Thyroid gland (tissue), 4 donors: ENCODE measurements at regions not wholly inside any gene's neighbourhood (a gene's known extent, or its start where the extent isn't known, plus 50 kb on each side); places are given as distances from the start of the nearest gene placed in this dataset.

ENCODE experiments used
- DNase-seq, 2 donors: peaks; one replicate each; pipeline ENCODE4 v3.0.0-alpha.2; 2019
- H3K27ac ChIP-seq, 3 donors: fragments of 200-600 bp; sonication (generic); 1 replicate in 2 of 3; 2 replicates in 1 of 3; pipeline ENCODE4 v1.5.1; 2016 to 2019; ENCODE audit warnings: mild to moderate bottlenecking in 1 of 3, moderate library complexity in 1 of 3
- H3K27me3 ChIP-seq: fragments of 200-600 bp; sonication (generic); one replicate; pipeline ENCODE4 v1.5.1; 2019
- H3K36me3 ChIP-seq, 2 donors: fragments of 200-600 bp; sonication (generic); one replicate each; pipeline ENCODE4 v1.5.1; 2016 to 2019
- H3K4me1 ChIP-seq, 2 donors: fragments of 200-600 bp; sonication (generic); one replicate each; pipeline ENCODE4 v1.5.1; 2017 to 2019
- H3K4me3 ChIP-seq, 3 donors: fragments of 200-600 bp; sonication (generic); replicated peaks in 1 of 3; 1 replicate in 2 of 3; 2 replicates in 1 of 3; pipeline ENCODE4 v1.5.1; 2016; ENCODE audit warnings: mild to moderate bottlenecking in 1 of 3
- H3K9me3 ChIP-seq: fragments of 200-600 bp; sonication (generic); one replicate; pipeline ENCODE4 v1.5.1; 2017
- POLR2A ChIP-seq, 2 donors: fragments of 450-650 bp; IDR thresholded peaks; one replicate each; pipeline ENCODE4 v1.6.1; 2017; ENCODE audit warnings: antibody characterized with exemption in 2 of 2, mild to moderate bottlenecking in 2 of 2, moderate library complexity in 1 of 2
- WGBS, 2 donors: methylation state at CpG; one replicate each; pipeline ENCODE4 v1.1.5; 2017; 5-methylcytosine and 5-hydroxymethylcytosine counted together
- intact Hi-C: fragments of 100-400 bp; cut with DNase I; formaldehyde crosslinking; loops from one replicate; pipeline ENCODE4 v1.15.1; 2023
- TF ChIP-seq, protein P1 (sequence below), 6 experiments: fragments of 200-600 bp in 3 of 6; fragments of 450-650 bp in 3 of 6; sonication (generic) in 3 of 6; IDR thresholded peaks; one replicate each; pipeline ENCODE4 v1.5.1; 2016 to 2019; ENCODE audit warnings: antibody characterized with exemption in 6 of 6, mild to moderate bottlenecking in 2 of 6, inconsistent platforms in 1 of 6, moderate library complexity in 1 of 6

DNA sequence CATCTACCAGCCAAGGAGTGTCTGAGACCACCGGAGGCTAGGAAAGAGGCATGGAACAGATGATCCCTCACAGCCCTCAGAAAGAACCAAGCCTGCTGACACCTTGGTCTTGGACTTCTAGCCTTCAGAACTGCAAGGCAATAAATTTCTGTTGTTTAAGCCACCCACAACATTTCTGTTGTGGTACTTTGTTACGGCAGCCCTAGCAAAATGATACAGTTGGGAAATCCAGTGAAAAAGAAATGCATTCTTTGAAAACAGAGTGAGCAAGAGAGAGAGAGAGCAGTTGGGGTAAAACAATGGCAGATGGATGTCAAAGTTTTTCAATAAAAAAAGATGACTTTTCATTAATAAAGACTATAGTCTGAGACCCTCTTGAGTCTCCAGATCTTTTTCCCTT is 219.4 kb downstream of the NFKBIZ start:
- TF ChIP-seq, protein P1, sequence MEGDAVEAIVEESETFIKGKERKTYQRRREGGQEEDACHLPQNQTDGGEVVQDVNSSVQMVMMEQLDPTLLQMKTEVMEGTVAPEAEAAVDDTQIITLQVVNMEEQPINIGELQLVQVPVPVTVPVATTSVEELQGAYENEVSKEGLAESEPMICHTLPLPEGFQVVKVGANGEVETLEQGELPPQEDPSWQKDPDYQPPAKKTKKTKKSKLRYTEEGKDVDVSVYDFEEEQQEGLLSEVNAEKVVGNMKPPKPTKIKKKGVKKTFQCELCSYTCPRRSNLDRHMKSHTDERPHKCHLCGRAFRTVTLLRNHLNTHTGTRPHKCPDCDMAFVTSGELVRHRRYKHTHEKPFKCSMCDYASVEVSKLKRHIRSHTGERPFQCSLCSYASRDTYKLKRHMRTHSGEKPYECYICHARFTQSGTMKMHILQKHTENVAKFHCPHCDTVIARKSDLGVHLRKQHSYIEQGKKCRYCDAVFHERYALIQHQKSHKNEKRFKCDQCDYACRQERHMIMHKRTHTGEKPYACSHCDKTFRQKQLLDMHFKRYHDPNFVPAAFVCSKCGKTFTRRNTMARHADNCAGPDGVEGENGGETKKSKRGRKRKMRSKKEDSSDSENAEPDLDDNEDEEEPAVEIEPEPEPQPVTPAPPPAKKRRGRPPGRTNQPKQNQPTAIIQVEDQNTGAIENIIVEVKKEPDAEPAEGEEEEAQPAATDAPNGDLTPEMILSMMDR (IDR thresholded peaks at IDR 0.05), result no peak
- no peak for TF ChIP-seq POLR2A (IDR thresholded peaks at IDR 0.05)
- Histone ChIP-seq H3K4me3 (no peak overlapping the region), H3K9me3 (no peaks in the 10 kb centered on the region), H3K27ac (no peak overlapping the region), H3K4me1 (no peaks in the 10 kb centered on the region), H3K36me3 (no peaks in the 10 kb centered on the region), H3K27me3 (no peaks in the 10 kb centered on the region)
- 90 to 92% methylated on average over 2 of the region's 2 CpGs for WGBS, 2 donors
- DNase-seq, result no peak
- intact Hi-C loops, result no loop called here

DNA sequence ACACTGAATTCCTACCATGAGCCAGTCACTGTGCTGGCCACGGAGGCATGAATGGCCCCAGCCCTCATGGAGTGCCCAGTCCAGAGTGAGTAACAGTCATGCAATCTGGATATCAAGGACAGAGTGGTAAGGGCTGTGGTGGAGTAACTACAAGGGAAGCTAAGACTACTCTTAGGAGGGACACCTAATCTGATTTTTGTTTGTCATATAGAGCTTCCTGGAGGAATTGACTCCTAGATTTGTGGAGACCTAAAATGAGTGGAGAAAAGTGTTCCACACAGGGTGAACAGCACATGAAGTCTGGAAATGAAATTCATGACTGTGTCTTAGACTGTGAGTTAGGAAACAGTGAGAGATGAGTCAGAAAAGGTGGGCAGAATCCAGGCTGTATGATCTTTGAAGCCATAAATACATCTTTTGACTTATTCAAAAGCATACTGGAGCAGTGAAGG is 219.9 kb downstream of the NFKBIZ start:
- H3K4me3 ChIP-seq, result no peak overlapping the region
- no peak for TF ChIP-seq POLR2A (IDR thresholded peaks at IDR 0.05)
- TF ChIP-seq, protein P1 (IDR thresholded peaks at IDR 0.05), result no peak
- no peak for DNase-seq
- no peaks in the 10 kb centered on the region for H3K9me3 ChIP-seq
- H3K27me3 ChIP-seq, result no peaks in the 10 kb centered on the region
- no peaks in the 10 kb centered on the region for H3K36me3 ChIP-seq
- no peaks in the 10 kb centered on the region for H3K4me1 ChIP-seq
- 89 to 90% methylated on average over 1 of the region's 1 CpG for WGBS, 2 donors
- intact Hi-C loops, result no loop called here
- H3K27ac ChIP-seq, result no peak overlapping the region

DNA sequence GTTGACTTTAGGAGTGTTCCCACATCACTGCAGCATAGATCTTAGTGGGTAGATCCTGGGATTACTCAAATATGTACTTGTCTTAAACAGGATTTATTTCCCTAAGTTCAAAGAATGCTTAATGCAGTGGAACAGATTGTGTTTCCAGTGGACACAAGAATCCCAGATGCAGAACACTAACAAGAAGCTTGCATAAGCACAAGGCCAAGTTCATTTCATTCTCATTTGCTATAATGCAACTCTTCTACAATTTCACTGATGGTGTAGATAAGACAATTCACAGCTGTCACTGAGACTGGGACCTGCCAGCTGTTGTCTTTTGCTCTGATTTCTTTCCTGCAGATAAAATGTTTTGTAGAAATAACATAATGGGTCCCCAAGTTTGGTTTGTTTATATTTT is 225.6 kb downstream of the NFKBIZ start:
- Histone ChIP-seq H3K4me1 (peaks cover 12 to 26% of the 10 kb centered on the region in 2 donors), H3K27ac (no peak overlapping the region), H3K36me3 (no peaks in the 10 kb centered on the region), H3K9me3 (no peaks in the 10 kb centered on the region), H3K4me3 (no peak overlapping the region), H3K27me3 (no peaks in the 10 kb centered on the region)
- intact Hi-C loops, result no loop called here
- TF ChIP-seq POLR2A (IDR thresholded peaks at IDR 0.05), result no peak
- no peak for DNase-seq

DNA sequence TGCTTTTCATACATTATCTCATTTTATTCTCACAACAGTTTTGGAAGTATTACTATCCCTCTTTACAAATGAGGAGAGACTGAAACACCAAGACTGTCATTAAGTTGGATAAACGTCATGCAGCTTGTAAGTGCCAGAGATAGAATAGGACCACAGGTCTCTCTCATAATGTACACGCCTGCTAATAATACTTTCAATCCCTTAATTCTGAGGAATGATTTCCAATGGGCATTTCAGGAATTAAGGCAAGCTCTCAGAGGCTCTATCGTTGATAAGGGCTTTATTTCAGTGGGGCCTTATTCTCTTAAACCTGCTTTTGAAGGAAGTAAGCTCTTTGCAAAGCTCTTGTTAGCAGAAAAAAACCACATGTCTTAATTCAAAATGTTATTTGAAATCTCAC is 229.1 kb downstream of the NFKBIZ start:
- no peaks in the 10 kb centered on the region for H3K27me3 ChIP-seq
- peaks cover 16 to 33% of the 10 kb centered on the region in 2 donors for H3K4me1 ChIP-seq
- no peaks in the 10 kb centered on the region for H3K9me3 ChIP-seq
- peak overlapping the region; percentile 77 to 90 (median 82) for H3K27ac ChIP-seq
- intact Hi-C loops, result no loop called here
- DNase-seq, result no peak
- H3K4me3 ChIP-seq, result no peak overlapping the region
- H3K36me3 ChIP-seq, result no peaks in the 10 kb centered on the region
- WGBS, 2 donors, result 60 to 74% methylated on average over 3 of the region's 3 CpGs
- no peak for TF ChIP-seq POLR2A (IDR thresholded peaks at IDR 0.05)
- TF ChIP-seq, protein P1 (IDR thresholded peaks at IDR 0.05), result no peak

DNA sequence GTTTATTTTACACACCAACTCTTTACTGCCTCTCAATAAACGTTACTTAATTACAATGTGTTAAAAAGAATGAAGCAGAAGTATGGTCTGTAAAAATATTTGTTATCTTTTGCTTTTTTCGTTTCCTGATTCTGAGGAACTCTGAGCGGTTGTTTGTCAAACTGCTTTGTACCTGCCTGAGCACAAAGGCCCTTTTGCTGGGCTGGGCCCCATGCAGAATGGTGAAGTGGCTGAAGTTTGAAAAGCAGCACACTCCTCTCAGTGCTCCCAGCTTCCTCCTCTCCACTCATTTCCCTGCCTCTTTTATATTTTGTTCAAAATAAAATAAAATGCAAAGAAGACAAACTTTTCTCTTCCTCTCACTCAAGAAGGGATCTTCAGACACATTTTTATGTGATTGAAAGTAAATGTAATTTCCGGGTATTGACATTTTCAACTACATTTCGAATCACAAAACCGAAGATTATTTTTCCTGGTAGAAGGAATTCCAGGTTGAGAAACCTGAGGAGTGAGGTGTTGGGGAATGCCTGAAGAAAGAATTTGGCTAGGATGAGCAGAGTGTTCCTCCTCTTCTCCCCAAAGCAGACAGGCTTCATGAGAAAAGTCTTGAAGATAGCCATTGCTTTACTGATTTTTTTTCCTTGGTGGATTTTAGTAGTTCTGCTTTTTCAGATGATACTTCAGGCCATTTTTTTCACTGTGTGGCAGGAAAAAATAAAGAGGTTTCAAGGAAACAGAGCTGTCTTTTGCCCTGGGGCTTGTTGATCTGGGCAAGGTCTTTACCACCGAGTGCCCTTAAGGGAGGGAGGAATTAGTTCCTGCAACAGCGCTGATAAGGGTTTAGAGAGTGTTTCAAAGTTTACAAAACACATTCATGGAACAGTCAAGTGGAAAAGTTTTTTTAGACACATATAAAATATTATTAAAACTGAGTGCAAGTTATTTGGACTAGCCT is 229.8 kb downstream of the NFKBIZ start:
- intact Hi-C loops, result no loop called here
- Histone ChIP-seq H3K27ac (peak overlapping the region; percentile 77 to 90 (median 82)), H3K27me3 (no peaks in the 10 kb centered on the region), H3K36me3 (no peaks in the 10 kb centered on the region), H3K9me3 (no peaks in the 10 kb centered on the region), H3K4me1 (peaks cover 20 to 33% of the 10 kb centered on the region in 2 donors), H3K4me3 (no peak overlapping the region)
- TF ChIP-seq, protein P1 (IDR thresholded peaks at IDR 0.05), result no peak
- no peak for TF ChIP-seq POLR2A (IDR thresholded peaks at IDR 0.05)
- WGBS, 2 donors, result 26 to 32% methylated on average over 8 of the region's 8 CpGs
- peak; percentile 64 to 67 for DNase-seq
